Endothelial cell of umbilical vein (primary cell): ENCODE measurements at regions not wholly inside any gene's neighbourhood (a gene's known extent, or its start where the extent isn't known, plus 50 kb on each side); places are given as distances from the start of the nearest gene placed in this dataset.

Experiments
- BruUV-seq: library from RNA; stranded (reverse); fragments of 400-500 nt; replicated peaks from 2 replicates; lab custom pipeline; 2021; lab: Mats Ljungman, UMichigan
- CTCF ChIA-PET: fragments of 300-600, 350-600 bp; sonication (Branson Sonifier 250); formaldehyde crosslinking; loops from one replicate; lab custom pipeline; 2021; ENCODE audit warnings: antibody characterized with exemption, inconsistent platforms; lab: Charles Lee
- POLR2A ChIA-PET: fragments of 300-600, 350-600 bp; sonication (Branson Sonifier 250); formaldehyde crosslinking; loops from one replicate; lab custom pipeline; 2021; ENCODE audit warnings: antibody characterized with exemption, inconsistent platforms; lab: Charles Lee
- DNase-seq: peaks from one replicate; pipeline ENCODE4 v3.0.0-alpha.2; 2011; ENCODE audit warnings: low read depth, low spot score
- FAIRE-seq: peaks from 2 replicates; lab custom pipeline; 2011; peaks lifted over from hg19 to GRCh38; lab: Jason Lieb, UNC
- H2AFZ ChIP-seq: 2 replicates; pipeline ENCODE4 v1.6.0; 2012; ENCODE audit warnings: low read depth, low read length, control low read depth, inconsistent platforms
- H3K27ac ChIP-seq: 2 replicates; pipeline ENCODE4 v1.5.1; 2011; ENCODE audit warnings: low read depth, mild to moderate bottlenecking, control low read depth, low read length, moderate library complexity; ENCODE audit not compliant: insufficient read depth
- H3K27me3 ChIP-seq, 2 experiments: 2 replicates each; pipeline versions ENCODE4 v1.6.0 to v1.6.1; 2011; ENCODE audit warnings: low read length in 2 of 2, mixed read lengths in 1 of 2; ENCODE audit not compliant: control insufficient read depth in 2 of 2, insufficient read depth in 2 of 2
- H3K36me3 ChIP-seq, 2 experiments: 2 replicates in 1 of 2; 3 replicates in 1 of 2; pipeline ENCODE4 v1.5.1; 2011; ENCODE audit warnings: low read length in 2 of 2, mild to moderate bottlenecking in 1 of 2, moderate library complexity in 1 of 2; ENCODE audit not compliant: control insufficient read depth in 2 of 2, insufficient read depth in 2 of 2; ENCODE audit errors: extremely low read depth in 1 of 2
- H3K4me1 ChIP-seq: 3 replicates; pipeline ENCODE4 v1.5.1; 2011; ENCODE audit warnings: mild to moderate bottlenecking, low read length; ENCODE audit not compliant: control insufficient read depth, insufficient read depth; ENCODE audit errors: extremely low read depth
- H3K4me2 ChIP-seq: 2 replicates; pipeline ENCODE4 v1.6.1; 2011; ENCODE audit warnings: low read length, control low read depth, mixed read lengths; ENCODE audit not compliant: insufficient read depth
- H3K4me3 ChIP-seq, 3 experiments: fragments of 200-600 bp in 1 of 3; sonication (generic), shearing (Covaris generic) in 1 of 3; replicated peaks in 1 of 3; 2 replicates each; pipeline ENCODE4 v1.5.1; 2011 to 2016; ENCODE audit warnings: control low read depth in 3 of 3, low read length in 3 of 3, mild to moderate bottlenecking in 2 of 3, inconsistent platforms in 1 of 3, low read depth in 1 of 3, moderate library complexity in 1 of 3; ENCODE audit not compliant: insufficient read depth in 1 of 3
- H3K79me2 ChIP-seq: 2 replicates; pipeline ENCODE4 v1.6.0; 2012; ENCODE audit warnings: low read length, inconsistent platforms; ENCODE audit not compliant: control insufficient read depth, insufficient read depth
- H3K9ac ChIP-seq: replicated peaks from 2 replicates; pipeline ENCODE3; 2011; ENCODE audit warnings: low read length, control low read depth; ENCODE audit not compliant: insufficient read depth; ENCODE audit errors: extremely low read depth
- H3K9me1 ChIP-seq: replicated peaks from 3 replicates; pipeline ENCODE4 v1.6.0; 2011; ENCODE audit warnings: mild to moderate bottlenecking, low read length; ENCODE audit not compliant: control insufficient read depth, insufficient read depth; ENCODE audit errors: extremely low read depth
- H3K9me3 ChIP-seq: replicated peaks from 2 replicates; pipeline ENCODE4 v1.5.1; 2012; ENCODE audit warnings: low read length, inconsistent platforms; ENCODE audit not compliant: control insufficient read depth, insufficient read depth
- H4K20me1 ChIP-seq: replicated peaks from 2 replicates; pipeline ENCODE3; 2011; ENCODE audit warnings: mild to moderate bottlenecking, low read length; ENCODE audit not compliant: control insufficient read depth, insufficient read depth; ENCODE audit errors: extremely low read depth
- CTCF ChIP-seq, 2 donors: IDR thresholded peaks; 1 replicate in 1 of 2; 2 replicates in 1 of 2; pipeline ENCODE4 v1.5.1; 2011; ENCODE audit warnings: low read length in 2 of 2, mild to moderate bottlenecking in 2 of 2, moderate library complexity in 2 of 2, control low read depth in 1 of 2, inconsistent platforms in 1 of 2, low read depth in 1 of 2; ENCODE audit not compliant: insufficient read depth in 1 of 2; ENCODE audit errors: extremely low read depth in 1 of 2
- EZH2 ChIP-seq: IDR thresholded peaks from 2 replicates; pipeline ENCODE4 v1.6.1; 2012; ENCODE audit warnings: borderline replicate concordance, low read depth, mild to moderate bottlenecking, moderate library complexity, low read length, inconsistent platforms; ENCODE audit not compliant: severe bottlenecking
- FOS ChIP-seq: IDR thresholded peaks from 2 replicates; pipeline ENCODE4 v1.6.1; 2011; ENCODE audit warnings: mild to moderate bottlenecking, low read length, moderate library complexity, borderline replicate concordance; ENCODE audit not compliant: insufficient read depth
- GATA2 ChIP-seq: IDR thresholded peaks from 2 replicates; pipeline ENCODE4 v1.7.0; 2011; ENCODE audit warnings: low read depth, mild to moderate bottlenecking, moderate library complexity, mixed read lengths, low read length; ENCODE audit not compliant: insufficient read length, insufficient read depth
- JUN ChIP-seq: IDR thresholded peaks from 2 replicates; pipeline ENCODE4 v1.6.1; 2011; ENCODE audit warnings: borderline replicate concordance, low read depth; ENCODE audit not compliant: insufficient read length, insufficient read depth
- MAX ChIP-seq: IDR thresholded peaks from 2 replicates; pipeline ENCODE4 v1.6.1; 2011; ENCODE audit not compliant: insufficient read depth, insufficient read length
- MYC ChIP-seq: IDR thresholded peaks from one replicate; pipeline ENCODE4 v1.6.1; 2011; ENCODE audit warnings: mild to moderate bottlenecking, low read depth, low read length
- POLR2A ChIP-seq: IDR thresholded peaks from 2 replicates; pipeline ENCODE4 v1.6.1; 2012; ENCODE audit warnings: low read depth, mild to moderate bottlenecking, control low read depth, low read length
- POLR2AphosphoS5 ChIP-seq: IDR thresholded peaks from 2 replicates; pipeline ENCODE4 v1.6.1; 2012; ENCODE audit warnings: low read depth, mild to moderate bottlenecking, control low read depth, low read length, moderate library complexity; ENCODE audit not compliant: insufficient read depth
- dilution Hi-C: fragments of 300-500 bp; cut with MboI; formaldehyde crosslinking; loops from one replicate; pipeline ENCODE4 v1.15.0; 2019; ENCODE audit warnings: low sequenced_read_pairs; ENCODE audit not compliant: extremely low pct_ligation_motif_present
- intact Hi-C: fragments of 100-400 bp; cut with micrococcal nuclease; formaldehyde crosslinking; loops from one replicate; pipeline ENCODE4 v1.10.0; 2022

- Histone ChIP-seq H3K4me3 (no peak overlapping the region), H3K79me2 (no peaks in the 10 kb centered on the region), H3K4me2 (no peak overlapping the region), H3K27ac (no peak overlapping the region), H3K9me3 (no peaks in the 10 kb centered on the region), H3K36me3 (no peaks in the 10 kb centered on the region), H4K20me1 (no peaks in the 10 kb centered on the region), H2AFZ (no peak overlapping the region), H3K27me3 (peaks cover 0 to 6% of the 10 kb centered on the region in 2 experiments), H3K9me1 (no peaks in the 10 kb centered on the region), H3K9ac (no peak overlapping the region), H3K4me1 (no peaks in the 10 kb centered on the region)
- DNase-seq (no peak), FAIRE-seq (no peak)
- TF ChIP-seq POLR2AphosphoS5, result no peak
- TF ChIP-seq JUN, result no peak
- TF ChIP-seq EZH2, result no peak
- no peak for TF ChIP-seq MYC
- no peak for TF ChIP-seq GATA2
- TF ChIP-seq MAX, result no peak
- TF ChIP-seq FOS, result no peak
- no peak for TF ChIP-seq POLR2A
- no peak for TF ChIP-seq CTCF (IDR thresholded peaks at IDR 0.05; ENCODE audit: extremely low read depth in 1 of 2, insufficient read depth in 1 of 2, low read depth in 1 of 2, low read length in 2 of 2)
- dilution Hi-C loops (no loop called here), intact Hi-C loops (no loop called here)
- BruUV-seq, result no TSS peak
- POLR2A ChIA-PET, result no interaction called here
- CTCF ChIA-PET, result interaction anchor here (1.5 kb wide), 1 partner anchor 12 kb away, joined by 3 read pairs; no protein-coding TSS in a partner anchor
Measured at GRCh38 chr3:150083655-150084042, 113.0 kb upstream of the PFN2 start.
